22Rv1 (cell line): ENCODE measurements at regions not wholly inside any gene's neighbourhood (a gene's known extent, or its start where the extent isn't known, plus 50 kb on each side); places are given as distances from the start of the nearest gene placed in this dataset.

Experiments used
- ZFX ChIP-seq: fragments of 450-650 bp; IDR thresholded peaks from 2 replicates; pipeline ENCODE4 v1.6.1; 2017; ENCODE audit warnings: antibody characterized with exemption, borderline replicate concordance
- TF ChIP-seq, protein P1 (sequence below): fragments of 450-650 bp; IDR thresholded peaks from 2 replicates; pipeline ENCODE4 v1.5.1; 2017; ENCODE audit warnings: mild to moderate bottlenecking

DNA sequence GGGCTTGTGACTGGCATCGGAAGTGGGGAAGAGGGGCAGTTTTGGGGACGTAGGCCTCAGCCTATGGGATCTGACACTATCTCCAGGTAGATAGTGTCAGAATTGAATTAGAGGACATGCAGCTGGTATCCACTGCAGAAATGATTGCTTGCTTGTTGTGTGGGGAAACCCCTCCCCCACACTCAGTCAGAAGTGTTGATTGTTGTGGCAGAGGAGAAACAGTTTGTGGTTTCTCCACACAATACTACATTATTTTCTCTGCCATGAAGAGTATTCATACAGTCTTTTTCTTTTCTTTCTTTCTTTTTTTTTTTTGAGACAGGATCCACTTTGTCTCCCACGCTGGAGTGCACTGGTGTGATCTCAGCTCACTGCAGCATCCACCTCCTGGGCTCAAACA, 113.9 kb downstream of the ARRDC3 start:
- TF ChIP-seq, protein P1, sequence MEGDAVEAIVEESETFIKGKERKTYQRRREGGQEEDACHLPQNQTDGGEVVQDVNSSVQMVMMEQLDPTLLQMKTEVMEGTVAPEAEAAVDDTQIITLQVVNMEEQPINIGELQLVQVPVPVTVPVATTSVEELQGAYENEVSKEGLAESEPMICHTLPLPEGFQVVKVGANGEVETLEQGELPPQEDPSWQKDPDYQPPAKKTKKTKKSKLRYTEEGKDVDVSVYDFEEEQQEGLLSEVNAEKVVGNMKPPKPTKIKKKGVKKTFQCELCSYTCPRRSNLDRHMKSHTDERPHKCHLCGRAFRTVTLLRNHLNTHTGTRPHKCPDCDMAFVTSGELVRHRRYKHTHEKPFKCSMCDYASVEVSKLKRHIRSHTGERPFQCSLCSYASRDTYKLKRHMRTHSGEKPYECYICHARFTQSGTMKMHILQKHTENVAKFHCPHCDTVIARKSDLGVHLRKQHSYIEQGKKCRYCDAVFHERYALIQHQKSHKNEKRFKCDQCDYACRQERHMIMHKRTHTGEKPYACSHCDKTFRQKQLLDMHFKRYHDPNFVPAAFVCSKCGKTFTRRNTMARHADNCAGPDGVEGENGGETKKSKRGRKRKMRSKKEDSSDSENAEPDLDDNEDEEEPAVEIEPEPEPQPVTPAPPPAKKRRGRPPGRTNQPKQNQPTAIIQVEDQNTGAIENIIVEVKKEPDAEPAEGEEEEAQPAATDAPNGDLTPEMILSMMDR = no peak
- TF ChIP-seq ZFX = no peak
